A549 (cell line): ENCODE measurements at regions not wholly inside any gene's neighbourhood (a gene's known extent, or its start where the extent isn't known, plus 50 kb on each side); places are given as distances from the start of the nearest gene placed in this dataset.

Experiments
- ATAC-seq, 2 experiments: fragments of 200-7000 bp in 1 of 2; fragments of >200 bp in 1 of 2; cut with Nextera tagmentation in 1 of 2; cut with Tn5 transposase in 1 of 2; 3 replicates each; pipeline versions ENCODE4 v1.8.0 to v1.9.1; 2018 to 2020; ENCODE audit warnings: mild to moderate bottlenecking in 1 of 2, moderate library complexity in 1 of 2
- CTCF ChIA-PET: fragments of 300-600 bp; sonication (Branson Sonifier 250); formaldehyde crosslinking; extraction: SDS; loops from one replicate; lab custom pipeline; 2021; ENCODE audit warnings: antibody characterized with exemption, inconsistent platforms; lab: Yijun Ruan, JAX
- POLR2A ChIA-PET: fragments of 350-600 bp; formaldehyde crosslinking; extraction: SDS; loops from one replicate; lab custom pipeline; 2021; ENCODE audit warnings: antibody characterized with exemption, inconsistent platforms; lab: Yijun Ruan, JAX
- DNase-seq, 2 experiments: peaks; one replicate each; pipeline versions ENCODE4 v3.0.0 to v3.0.0-alpha.2; 2011 to 2016; ENCODE audit warnings: low read depth in 1 of 2, low spot score in 1 of 2
- FAIRE-seq: peaks from 2 replicates; lab custom pipeline; 2011; peaks lifted over from hg19 to GRCh38; lab: Jason Lieb, UNC
- H3K27ac ChIP-seq, 2 experiments: fragments of >200 bp; sonication (Bioruptor Twin); formaldehyde crosslinking; 3 replicates each; pipeline ENCODE4 v1.5.1; 2016 to 2017
- H3K4me1 ChIP-seq: fragments of >200 bp; sonication (Bioruptor Twin); formaldehyde crosslinking; 3 replicates; pipeline ENCODE4 v1.6.1; 2016
- H3K4me2 ChIP-seq: fragments of >200 bp; sonication (Bioruptor Twin); formaldehyde crosslinking; 3 replicates; pipeline ENCODE4 v1.6.1; 2016
- H3K4me3 ChIP-seq: fragments of >200 bp; sonication (Bioruptor Twin); formaldehyde crosslinking; 3 replicates; pipeline ENCODE4 v1.5.1; 2016
- H3K9me3 ChIP-seq: fragments of >200 bp; sonication (Bioruptor Twin); formaldehyde crosslinking; 3 replicates; pipeline ENCODE4 v1.6.1; 2016
- CBX2 ChIP-seq: fragments of 200-600 bp; sonication (generic); IDR thresholded peaks from 2 replicates; pipeline ENCODE4 v1.6.1; 2016; ENCODE audit warnings: low read depth, mild to moderate bottlenecking, borderline replicate concordance
- CBX8 ChIP-seq: fragments of 200-600 bp; sonication (generic); IDR thresholded peaks from 2 replicates; pipeline ENCODE4 v1.6.1; 2016
- CEBPB ChIP-seq, 2 experiments: fragments of >200 bp in 1 of 2; sonication (Bioruptor Twin) in 1 of 2; formaldehyde crosslinking in 1 of 2; IDR thresholded peaks; 2 replicates each; pipeline ENCODE4 v1.6.1; 2012 to 2016
- CHD2 ChIP-seq: fragments of 150-350 bp; IDR thresholded peaks from 2 replicates; pipeline ENCODE4 v1.6.1; 2014; ENCODE audit warnings: low read length; ENCODE audit not compliant: partially characterized antibody
- CTCF ChIP-seq: fragments of >200 bp; sonication (Bioruptor Twin); formaldehyde crosslinking; IDR thresholded peaks from 3 replicates; pipeline ENCODE4 v1.5.1; 2016
- EHF ChIP-seq: fragments of 250-450 bp; sonication (Bioruptor Pico); IDR thresholded peaks from 2 replicates; pipeline ENCODE4 v1.5.0; 2020; ENCODE audit warnings: mild to moderate bottlenecking
- ELK1 ChIP-seq: fragments of 150-350 bp; IDR thresholded peaks from 2 replicates; pipeline ENCODE4 v1.6.1; 2014; ENCODE audit warnings: low read depth, mild to moderate bottlenecking, low read length
- HOXB5 ChIP-seq: fragments of 250-450 bp; sonication (Bioruptor Pico); IDR thresholded peaks from 2 replicates; pipeline ENCODE4 v1.5.0; 2020; ENCODE audit warnings: mild to moderate bottlenecking, moderate library complexity
- KDM1A ChIP-seq: fragments of 200-600 bp; sonication (generic); IDR thresholded peaks from 2 replicates; pipeline ENCODE4 v1.6.1; 2016; ENCODE audit warnings: low read depth, mild to moderate bottlenecking
- NR3C1 ChIP-seq: fragments of >200 bp; sonication (Bioruptor Twin); formaldehyde crosslinking; IDR thresholded peaks from 3 replicates; pipeline ENCODE4 v1.6.1; 2017
- PBX3 ChIP-seq: IDR thresholded peaks from 2 replicates; pipeline ENCODE4 v1.6.1; 2012
- POLR2AphosphoS2 ChIP-seq: conservative IDR thresholded peaks from 2 replicates; pipeline ENCODE4 v1.6.1; 2012; ENCODE audit warnings: low read length, improper control_type of control experiment, inconsistent platforms
- RARB ChIP-seq: fragments of 250-450 bp; sonication (Bioruptor Pico); IDR thresholded peaks from 2 replicates; pipeline ENCODE4 v1.8.0; 2021; ENCODE audit warnings: mild to moderate bottlenecking, moderate library complexity
- RCOR1 ChIP-seq: fragments of 150-350 bp; IDR thresholded peaks from 2 replicates; pipeline ENCODE4 v1.6.1; 2014; ENCODE audit warnings: antibody characterized with exemption, low read length, low read depth
- REST ChIP-seq: fragments of 200-600 bp; sonication (generic); IDR thresholded peaks from 2 replicates; pipeline ENCODE4 v1.6.1; 2016; ENCODE audit warnings: antibody characterized with exemption, mild to moderate bottlenecking, moderate library complexity
- RFX5 ChIP-seq: fragments of 450-650 bp; IDR thresholded peaks from 2 replicates; pipeline ENCODE4 v1.7.1; 2014; ENCODE audit warnings: antibody characterized with exemption, mild to moderate bottlenecking, moderate library complexity
- SMC3 ChIP-seq: fragments of >200 bp; sonication (Bioruptor Twin); formaldehyde crosslinking; IDR thresholded peaks from 3 replicates; pipeline ENCODE4 v1.6.1; 2018; ENCODE audit warnings: inconsistent platforms
- TFCP2L1 ChIP-seq: fragments of 250-450 bp; sonication (Bioruptor Pico); IDR thresholded peaks from 2 replicates; pipeline ENCODE4 v1.5.0; 2021; ENCODE audit warnings: mild to moderate bottlenecking
- ZFP36 ChIP-seq: fragments of 450-650 bp; IDR thresholded peaks from 2 replicates; pipeline ENCODE4 v1.6.1; 2014; ENCODE audit warnings: borderline replicate concordance; ENCODE audit not compliant: partially characterized antibody
- ZNF302 ChIP-seq: fragments of 250-450 bp; sonication (Bioruptor Pico); IDR thresholded peaks from 2 replicates; pipeline ENCODE4 v1.9.0; 2021; ENCODE audit warnings: inconsistent platforms, mild to moderate bottlenecking, moderate library complexity
- ZSCAN20 ChIP-seq: fragments of 250-450 bp; sonication (Bioruptor Pico); IDR thresholded peaks from 2 replicates; pipeline ENCODE4 v1.8.0; 2022; ENCODE audit warnings: mild to moderate bottlenecking, moderate library complexity
- WGBS: methylation state at CpG from one replicate; pipeline ENCODE4 v1.1.6; 2017; ENCODE audit errors: missing lambda C conversion rate; 5-methylcytosine and 5-hydroxymethylcytosine counted together

GRCh38 chr7:46658281-46658680 lies 737.2 kb upstream of the IGFBP3 start:
- Histone ChIP-seq H3K4me1 (peaks cover 4% of the 10 kb centered on the region; the same call in 2 of the 3 replicates), H3K9me3 (no peaks in the 10 kb centered on the region), H3K4me2 (no peak overlapping the region), H3K4me3 (no peak overlapping the region), H3K27ac (no peak overlapping the region)
- ChIA-PET CTCF (interaction anchor here (1.3 to 2.8 kb wide), 2 partner anchors 8 to 11 kb away, joined by 3 to 10 read pairs; no protein-coding TSS in a partner anchor), POLR2A (interaction anchor here (0.6 kb wide), 1 partner anchor 219 kb away, joined by 3 read pairs; no protein-coding TSS in a partner anchor)
- TF ChIP-seq TFCP2L1 (no peak), PBX3 (no peak), CBX8 (no peak), ELK1 (no peak), POLR2AphosphoS2 (no peak), RFX5 (no peak), REST (no peak), EHF (CRISPR knock-in tag) (no peak), RCOR1 (no peak), SMC3 (no peak), CBX2 (no peak), ZNF302 (CRISPR knock-in tag) (no peak), RARB (CRISPR knock-in tag) (no peak), ZFP36 (no peak), ZSCAN20 (CRISPR knock-in tag) (no peak), CTCF (no peak)
- no peak for ATAC-seq
- no peak for FAIRE-seq
- 22% methylated on average over 1 of the region's 1 CpG for WGBS
- DNase-seq: no peak

- Histone ChIP-seq H3K27ac (no peak overlapping the region), H3K4me2 (no peak overlapping the region), H3K4me3 (no peak overlapping the region), H3K4me1 (peaks cover 19% of the 10 kb centered on the region), H3K9me3 (no peaks in the 10 kb centered on the region)
- TF ChIP-seq NR3C1 (no peak), CBX2 (no peak), HOXB5 (CRISPR knock-in tag) (no peak), CEBPB (IDR thresholded peaks at IDR 0.05) (no peak), CBX8 (no peak), CHD2 (no peak), RCOR1 (no peak), ZFP36 (no peak), KDM1A (no peak), POLR2AphosphoS2 (no peak)
- ChIA-PET CTCF (no interaction called here), POLR2A (no interaction called here)
- ATAC-seq (no peak), DNase-seq (peak in 1 of 2 experiments; percentile 27), FAIRE-seq (no peak)
- WGBS: 39% methylated on average over 1 of the region's 1 CpG
These were observed 733.7 kb upstream of the IGFBP3 start for GRCh38 chr7:46654546-46655443.
